Fibroblast of lung (primary cell): ENCODE measurements at regions not wholly inside any gene's neighbourhood (a gene's known extent, or its start where the extent isn't known, plus 50 kb on each side); places are given as distances from the start of the nearest gene placed in this dataset.

Experiments
- EZH2 ChIP-seq: IDR thresholded peaks from 2 replicates; pipeline ENCODE4 v1.5.1; 2012; ENCODE audit warnings: low read length, control low read depth, mild to moderate bottlenecking; ENCODE audit errors: missing control alignments
- TF ChIP-seq, protein P1 (sequence below), 2 donors: IDR thresholded peaks in 1 of 2; conservative IDR thresholded peaks in 1 of 2; 1 replicate in 1 of 2; 2 replicates in 1 of 2; pipeline ENCODE4 v1.5.1; 2011 to 2012; ENCODE audit warnings: low read length in 2 of 2, control low read depth in 1 of 2, inconsistent platforms in 1 of 2, low read depth in 1 of 2, mild to moderate bottlenecking in 1 of 2

DNA sequence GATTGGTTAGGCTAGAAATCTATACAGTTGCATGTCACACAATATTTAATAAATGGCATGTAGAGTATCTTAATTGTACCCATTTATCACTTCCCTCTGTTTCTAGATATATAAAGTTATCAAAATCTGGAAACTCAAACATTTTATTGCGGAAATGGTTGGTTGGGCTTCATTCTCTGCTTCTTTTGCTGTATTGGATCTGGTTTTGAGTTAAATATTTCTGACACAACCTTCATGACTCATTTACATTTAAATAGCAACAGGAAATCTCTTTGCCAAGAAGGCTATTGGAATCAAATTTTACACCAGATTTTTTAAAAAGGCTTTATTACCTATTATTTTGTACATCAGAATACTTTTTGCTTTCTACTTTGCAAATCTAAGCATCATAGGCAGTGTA lies 153.8 kb downstream of the EBLN2 start:
- TF ChIP-seq, protein P1, sequence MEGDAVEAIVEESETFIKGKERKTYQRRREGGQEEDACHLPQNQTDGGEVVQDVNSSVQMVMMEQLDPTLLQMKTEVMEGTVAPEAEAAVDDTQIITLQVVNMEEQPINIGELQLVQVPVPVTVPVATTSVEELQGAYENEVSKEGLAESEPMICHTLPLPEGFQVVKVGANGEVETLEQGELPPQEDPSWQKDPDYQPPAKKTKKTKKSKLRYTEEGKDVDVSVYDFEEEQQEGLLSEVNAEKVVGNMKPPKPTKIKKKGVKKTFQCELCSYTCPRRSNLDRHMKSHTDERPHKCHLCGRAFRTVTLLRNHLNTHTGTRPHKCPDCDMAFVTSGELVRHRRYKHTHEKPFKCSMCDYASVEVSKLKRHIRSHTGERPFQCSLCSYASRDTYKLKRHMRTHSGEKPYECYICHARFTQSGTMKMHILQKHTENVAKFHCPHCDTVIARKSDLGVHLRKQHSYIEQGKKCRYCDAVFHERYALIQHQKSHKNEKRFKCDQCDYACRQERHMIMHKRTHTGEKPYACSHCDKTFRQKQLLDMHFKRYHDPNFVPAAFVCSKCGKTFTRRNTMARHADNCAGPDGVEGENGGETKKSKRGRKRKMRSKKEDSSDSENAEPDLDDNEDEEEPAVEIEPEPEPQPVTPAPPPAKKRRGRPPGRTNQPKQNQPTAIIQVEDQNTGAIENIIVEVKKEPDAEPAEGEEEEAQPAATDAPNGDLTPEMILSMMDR (conservative IDR thresholded peaks at IDR 0.05 in 1 of 2, IDR thresholded peaks at IDR 0.05 in 1 of 2; ENCODE audit: low read depth in 1 of 2, low read length in 2 of 2) = no peak
- TF ChIP-seq EZH2 = no peak
